Lower leg skin (tissue), 3 donors: ENCODE measurements at regions not wholly inside any gene's neighbourhood (a gene's known extent, or its start where the extent isn't known, plus 50 kb on each side); places are given as distances from the start of the nearest gene placed in this dataset.

Experiments
- POLR2A ChIP-seq, 2 donors: fragments of 450-650 bp; IDR thresholded peaks; one replicate each; pipeline ENCODE4 v1.6.1; 2016 to 2017; ENCODE audit warnings: antibody characterized with exemption in 2 of 2, mild to moderate bottlenecking in 1 of 2, moderate library complexity in 1 of 2
- TF ChIP-seq, protein P1 (sequence below), 3 donors: fragments of 450-650 bp; IDR thresholded peaks; one replicate each; pipeline ENCODE4 v1.5.1; 2016; ENCODE audit warnings: antibody characterized with exemption in 3 of 3, mild to moderate bottlenecking in 3 of 3, moderate library complexity in 2 of 3

DNA sequence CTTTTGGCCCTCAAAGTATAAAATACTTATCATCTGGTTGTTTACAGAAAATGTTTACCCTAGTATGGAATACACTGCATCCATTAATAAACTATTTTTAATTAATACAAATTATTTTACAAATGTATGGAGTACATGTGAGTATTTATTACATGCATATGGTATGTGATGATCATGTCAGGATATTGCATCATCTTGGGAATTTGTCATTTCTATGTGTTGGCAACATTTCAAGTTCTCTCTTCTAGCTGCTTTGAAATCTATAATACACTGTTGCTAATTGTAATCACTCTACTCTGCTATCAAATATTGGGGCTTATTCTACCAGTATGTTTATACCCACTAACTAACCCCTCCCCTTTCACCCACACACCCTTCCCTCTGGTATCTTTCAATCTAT, 103.9 kb upstream of the THSD7A start:
- no peak for TF ChIP-seq POLR2A (IDR thresholded peaks at IDR 0.05)
- TF ChIP-seq, protein P1, sequence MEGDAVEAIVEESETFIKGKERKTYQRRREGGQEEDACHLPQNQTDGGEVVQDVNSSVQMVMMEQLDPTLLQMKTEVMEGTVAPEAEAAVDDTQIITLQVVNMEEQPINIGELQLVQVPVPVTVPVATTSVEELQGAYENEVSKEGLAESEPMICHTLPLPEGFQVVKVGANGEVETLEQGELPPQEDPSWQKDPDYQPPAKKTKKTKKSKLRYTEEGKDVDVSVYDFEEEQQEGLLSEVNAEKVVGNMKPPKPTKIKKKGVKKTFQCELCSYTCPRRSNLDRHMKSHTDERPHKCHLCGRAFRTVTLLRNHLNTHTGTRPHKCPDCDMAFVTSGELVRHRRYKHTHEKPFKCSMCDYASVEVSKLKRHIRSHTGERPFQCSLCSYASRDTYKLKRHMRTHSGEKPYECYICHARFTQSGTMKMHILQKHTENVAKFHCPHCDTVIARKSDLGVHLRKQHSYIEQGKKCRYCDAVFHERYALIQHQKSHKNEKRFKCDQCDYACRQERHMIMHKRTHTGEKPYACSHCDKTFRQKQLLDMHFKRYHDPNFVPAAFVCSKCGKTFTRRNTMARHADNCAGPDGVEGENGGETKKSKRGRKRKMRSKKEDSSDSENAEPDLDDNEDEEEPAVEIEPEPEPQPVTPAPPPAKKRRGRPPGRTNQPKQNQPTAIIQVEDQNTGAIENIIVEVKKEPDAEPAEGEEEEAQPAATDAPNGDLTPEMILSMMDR (IDR thresholded peaks at IDR 0.05) = no peak
